ENCODE measurements at regions not wholly inside any gene's neighbourhood (a gene's known extent, or its start where the extent isn't known, plus 50 kb on each side); places are given as distances from the start of the nearest gene placed in this dataset.

DNA sequence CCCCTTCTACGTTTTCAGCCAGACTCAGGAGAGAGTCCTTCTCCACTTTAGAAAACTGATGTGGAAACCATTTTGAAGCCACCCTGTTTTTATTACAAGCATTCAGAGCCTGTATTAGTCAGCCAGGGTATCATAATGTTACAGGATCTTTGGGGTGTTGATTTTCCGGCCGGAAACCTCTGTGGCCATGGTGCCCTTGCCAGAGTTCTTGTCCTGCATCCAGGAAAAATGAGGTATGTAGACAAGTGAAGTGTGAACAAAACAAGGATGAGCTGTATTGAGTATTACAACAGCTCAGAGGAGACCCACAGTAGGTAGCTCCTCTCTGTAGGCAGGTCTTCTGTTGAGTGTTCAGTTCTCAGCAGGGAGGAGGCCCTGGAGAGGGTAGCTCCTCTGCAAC, 241.0 kb upstream of the COPS8 start:
- TF ChIP-seq NFIC (IDR thresholded peaks at IDR 0.05) (no peak), EGR1 (IDR thresholded peaks at IDR 0.05) (no peak), RAD21 (IDR thresholded peaks at IDR 0.05; ENCODE audit: low read depth) (no peak), CREB1 (IDR thresholded peaks at IDR 0.05; ENCODE audit: low read depth) (no peak), TAF1 (IDR thresholded peaks at IDR 0.05; ENCODE audit: low read depth) (no peak), TEAD4 (IDR thresholded peaks at IDR 0.05) (no peak), TCF12 (IDR thresholded peaks at IDR 0.05; ENCODE audit: low read depth) (no peak)

DNA sequence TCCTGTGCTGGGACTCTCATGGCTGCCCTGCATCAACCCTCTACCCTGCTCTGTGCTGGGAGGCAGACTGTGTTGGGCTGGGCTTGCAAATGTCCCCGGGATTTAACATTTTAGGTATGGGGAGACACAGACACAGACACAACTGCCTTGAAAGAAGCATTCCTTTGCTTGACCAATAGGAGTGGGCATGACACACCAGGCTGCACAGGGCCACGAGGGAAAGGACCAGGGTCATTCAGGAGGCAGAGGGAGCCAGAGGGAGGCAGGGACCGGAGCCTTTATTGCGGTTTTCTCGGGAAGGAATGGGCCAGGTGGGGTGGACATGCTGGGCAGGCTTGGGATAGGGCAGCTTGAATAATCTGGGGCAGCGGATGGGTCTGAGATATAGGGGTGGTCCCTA, 238.7 kb upstream of the COPS8 start:
- no peak for TF ChIP-seq CREB1 (IDR thresholded peaks at IDR 0.05; ENCODE audit: low read depth)
- no peak for TF ChIP-seq EP300 (IDR thresholded peaks at IDR 0.05; ENCODE audit: borderline replicate concordance)
- TF ChIP-seq, protein P1, sequence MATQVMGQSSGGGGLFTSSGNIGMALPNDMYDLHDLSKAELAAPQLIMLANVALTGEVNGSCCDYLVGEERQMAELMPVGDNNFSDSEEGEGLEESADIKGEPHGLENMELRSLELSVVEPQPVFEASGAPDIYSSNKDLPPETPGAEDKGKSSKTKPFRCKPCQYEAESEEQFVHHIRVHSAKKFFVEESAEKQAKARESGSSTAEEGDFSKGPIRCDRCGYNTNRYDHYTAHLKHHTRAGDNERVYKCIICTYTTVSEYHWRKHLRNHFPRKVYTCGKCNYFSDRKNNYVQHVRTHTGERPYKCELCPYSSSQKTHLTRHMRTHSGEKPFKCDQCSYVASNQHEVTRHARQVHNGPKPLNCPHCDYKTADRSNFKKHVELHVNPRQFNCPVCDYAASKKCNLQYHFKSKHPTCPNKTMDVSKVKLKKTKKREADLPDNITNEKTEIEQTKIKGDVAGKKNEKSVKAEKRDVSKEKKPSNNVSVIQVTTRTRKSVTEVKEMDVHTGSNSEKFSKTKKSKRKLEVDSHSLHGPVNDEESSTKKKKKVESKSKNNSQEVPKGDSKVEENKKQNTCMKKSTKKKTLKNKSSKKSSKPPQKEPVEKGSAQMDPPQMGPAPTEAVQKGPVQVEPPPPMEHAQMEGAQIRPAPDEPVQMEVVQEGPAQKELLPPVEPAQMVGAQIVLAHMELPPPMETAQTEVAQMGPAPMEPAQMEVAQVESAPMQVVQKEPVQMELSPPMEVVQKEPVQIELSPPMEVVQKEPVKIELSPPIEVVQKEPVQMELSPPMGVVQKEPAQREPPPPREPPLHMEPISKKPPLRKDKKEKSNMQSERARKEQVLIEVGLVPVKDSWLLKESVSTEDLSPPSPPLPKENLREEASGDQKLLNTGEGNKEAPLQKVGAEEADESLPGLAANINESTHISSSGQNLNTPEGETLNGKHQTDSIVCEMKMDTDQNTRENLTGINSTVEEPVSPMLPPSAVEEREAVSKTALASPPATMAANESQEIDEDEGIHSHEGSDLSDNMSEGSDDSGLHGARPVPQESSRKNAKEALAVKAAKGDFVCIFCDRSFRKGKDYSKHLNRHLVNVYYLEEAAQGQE (IDR thresholded peaks at IDR 0.05; ENCODE audit: low read depth): no peak
- TF ChIP-seq RAD21 (IDR thresholded peaks at IDR 0.05; ENCODE audit: low read depth): no peak
- TF ChIP-seq TCF12 (IDR thresholded peaks at IDR 0.05; ENCODE audit: low read depth): no peak
- TF ChIP-seq TEAD4 (IDR thresholded peaks at IDR 0.05): no peak
- no peak for TF ChIP-seq TAF1 (IDR thresholded peaks at IDR 0.05; ENCODE audit: low read depth)
- no peak for TF ChIP-seq FOXM1 (IDR thresholded peaks at IDR 0.05; ENCODE audit: borderline replicate concordance, low read depth)
- TF ChIP-seq CEBPB (IDR thresholded peaks at IDR 0.05): no peak

DNA sequence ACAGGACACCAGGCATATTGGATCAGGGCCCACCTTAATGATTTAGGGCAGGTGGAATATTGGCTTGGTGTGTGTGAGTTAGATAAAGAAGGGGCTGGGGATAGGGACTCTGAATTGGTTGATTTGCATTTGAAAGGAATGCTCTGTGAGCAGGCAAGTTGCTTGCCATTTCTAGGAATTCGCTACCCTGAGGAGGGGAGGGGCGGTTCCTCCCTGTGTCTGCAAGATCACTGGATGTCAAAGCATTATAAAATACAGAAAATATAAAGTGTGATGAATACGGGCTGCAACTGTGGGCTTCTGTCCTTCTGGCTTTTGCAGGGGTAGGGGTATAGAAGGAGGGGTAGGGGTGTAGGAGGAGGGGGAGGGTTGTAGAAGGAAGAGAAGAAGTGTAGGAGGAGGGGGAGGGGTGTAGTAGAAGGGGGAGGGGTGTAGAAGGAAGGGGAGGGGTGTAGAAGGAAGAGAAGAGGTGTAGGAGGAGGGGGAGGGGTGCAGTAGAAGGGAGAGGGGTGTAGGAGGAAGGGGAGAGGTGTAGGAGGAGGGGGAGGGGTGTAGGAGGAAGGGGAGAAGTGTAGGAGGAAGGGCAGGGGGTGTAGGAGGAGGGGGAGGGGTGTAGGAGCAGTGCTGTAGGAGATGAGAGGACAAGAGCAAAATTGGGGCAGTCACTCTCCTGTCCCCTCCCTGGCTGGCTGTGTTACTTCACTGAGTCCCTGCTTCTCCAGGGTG, 238.0 kb upstream of the COPS8 start:
- TF ChIP-seq CEBPB (IDR thresholded peaks at IDR 0.05) (no peak), EP300 (IDR thresholded peaks at IDR 0.05; ENCODE audit: borderline replicate concordance) (no peak), RAD21 (IDR thresholded peaks at IDR 0.05; ENCODE audit: low read depth) (no peak), ZBTB7A (IDR thresholded peaks at IDR 0.05; ENCODE audit: low read depth) (no peak), TCF12 (IDR thresholded peaks at IDR 0.05; ENCODE audit: low read depth) (no peak), YY1 (IDR thresholded peaks at IDR 0.05; ENCODE audit: low read depth) (no peak), CREB1 (IDR thresholded peaks at IDR 0.05; ENCODE audit: low read depth) (no peak), NFIC (IDR thresholded peaks at IDR 0.05) (no peak), FOXM1 (IDR thresholded peaks at IDR 0.05; ENCODE audit: borderline replicate concordance, low read depth) (no peak), TEAD4 (IDR thresholded peaks at IDR 0.05) (no peak), TAF1 (IDR thresholded peaks at IDR 0.05; ENCODE audit: low read depth) (no peak), EGR1 (IDR thresholded peaks at IDR 0.05) (no peak)
- TF ChIP-seq, protein P1 (IDR thresholded peaks at IDR 0.05; ENCODE audit: low read depth): no peak
- TF ChIP-seq, protein P2, sequence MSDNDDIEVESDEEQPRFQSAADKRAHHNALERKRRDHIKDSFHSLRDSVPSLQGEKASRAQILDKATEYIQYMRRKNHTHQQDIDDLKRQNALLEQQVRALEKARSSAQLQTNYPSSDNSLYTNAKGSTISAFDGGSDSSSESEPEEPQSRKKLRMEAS (IDR thresholded peaks at IDR 0.05): no peak
- TF ChIP-seq, protein P3, sequence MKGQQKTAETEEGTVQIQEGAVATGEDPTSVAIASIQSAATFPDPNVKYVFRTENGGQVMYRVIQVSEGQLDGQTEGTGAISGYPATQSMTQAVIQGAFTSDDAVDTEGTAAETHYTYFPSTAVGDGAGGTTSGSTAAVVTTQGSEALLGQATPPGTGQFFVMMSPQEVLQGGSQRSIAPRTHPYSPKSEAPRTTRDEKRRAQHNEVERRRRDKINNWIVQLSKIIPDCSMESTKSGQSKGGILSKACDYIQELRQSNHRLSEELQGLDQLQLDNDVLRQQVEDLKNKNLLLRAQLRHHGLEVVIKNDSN (IDR thresholded peaks at IDR 0.05): no peak

DNA sequence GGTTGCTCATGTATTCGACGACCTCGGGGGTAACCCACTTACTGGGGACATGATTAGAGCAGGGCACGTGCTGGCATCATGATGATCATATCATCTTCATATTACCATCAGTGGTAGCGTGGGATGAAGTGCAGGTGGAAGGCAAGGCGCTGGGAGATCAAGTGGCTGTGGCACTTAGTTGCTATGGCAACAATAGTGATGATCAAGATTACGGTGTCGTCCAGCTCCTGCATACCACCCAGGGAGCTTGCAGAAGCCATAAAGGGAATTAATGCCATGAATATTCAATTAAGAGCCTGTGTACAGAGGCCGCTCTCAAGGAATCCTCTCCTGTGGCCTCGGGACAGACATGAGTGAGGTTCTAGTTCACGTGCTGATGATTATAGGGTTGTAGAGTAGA, 237.2 kb upstream of the COPS8 start:
- TF ChIP-seq TEAD4 (IDR thresholded peaks at IDR 0.05): no peak
- TF ChIP-seq, protein P3 (IDR thresholded peaks at IDR 0.05): no peak
- no peak for TF ChIP-seq TCF12 (IDR thresholded peaks at IDR 0.05; ENCODE audit: low read depth)
- no peak for TF ChIP-seq EGR1 (IDR thresholded peaks at IDR 0.05)
- no peak for TF ChIP-seq TAF1 (IDR thresholded peaks at IDR 0.05; ENCODE audit: low read depth)
- no peak for TF ChIP-seq EP300 (IDR thresholded peaks at IDR 0.05; ENCODE audit: borderline replicate concordance)
- TF ChIP-seq RAD21 (IDR thresholded peaks at IDR 0.05; ENCODE audit: low read depth): no peak
- no peak for TF ChIP-seq FOXM1 (IDR thresholded peaks at IDR 0.05; ENCODE audit: borderline replicate concordance, low read depth)
- no peak for TF ChIP-seq YY1 (IDR thresholded peaks at IDR 0.05; ENCODE audit: low read depth)
- no peak for TF ChIP-seq NFIC (IDR thresholded peaks at IDR 0.05)
- TF ChIP-seq, protein P2 (IDR thresholded peaks at IDR 0.05): no peak
- no peak for TF ChIP-seq ZBTB7A (IDR thresholded peaks at IDR 0.05; ENCODE audit: low read depth)
- TF ChIP-seq CEBPB (IDR thresholded peaks at IDR 0.05): no peak
- TF ChIP-seq, protein P1 (IDR thresholded peaks at IDR 0.05; ENCODE audit: low read depth): no peak
- no peak for TF ChIP-seq CREB1 (IDR thresholded peaks at IDR 0.05; ENCODE audit: low read depth)

Data from Ishikawa (cell line).